Jurkat, Clone E6-1 (cell line): ENCODE measurements at regions not wholly inside any gene's neighbourhood (a gene's known extent, or its start where the extent isn't known, plus 50 kb on each side); places are given as distances from the start of the nearest gene placed in this dataset.
"Not testable (repeated sequence)": the region's sequence is repeated elsewhere in the genome, so short reads cannot be mapped to it uniquely, and the experiment has no call there.

Source experiments
- DNase-seq: peaks from one replicate; pipeline ENCODE4 v3.0.0-alpha.2; 2011; ENCODE audit warnings: low read depth, low spot score
- H3K4me3 ChIP-seq: 2 replicates; pipeline ENCODE4 v1.5.1; 2011; ENCODE audit warnings: mild to moderate bottlenecking, low read length, control low read depth, moderate library complexity

GRCh38 chr7:68125168-68125567, 1128.5 kb downstream of the TYW1 start:
- no peak for DNase-seq
- no peak overlapping the region for H3K4me3 ChIP-seq

GRCh38 chr7:68133045-68133444, 1136.4 kb downstream of the TYW1 start:
- no peak overlapping the region for H3K4me3 ChIP-seq
- DNase-seq, result no peak

- H3K4me3 ChIP-seq, result no peak overlapping the region
- no peak for DNase-seq
Observed at GRCh38 chr7:68143345-68143744, 1146.7 kb downstream of the TYW1 start.

- H3K4me3 ChIP-seq, result no peak overlapping the region
- DNase-seq, result no peak
Observed at GRCh38 chr7:68146983-68147382, 1150.3 kb downstream of the TYW1 start.

GRCh38 chr7:68147614-68148238, 1151.1 kb downstream of the TYW1 start:
- no peak overlapping the region for H3K4me3 ChIP-seq
- no peak for DNase-seq

GRCh38 chr7:68148440-68148839, 1151.8 kb downstream of the TYW1 start:
- H3K4me3 ChIP-seq, result no peak overlapping the region
- no peak for DNase-seq

GRCh38 chr7:68152205-68152604, 1155.6 kb downstream of the TYW1 start:
- no peak overlapping the region for H3K4me3 ChIP-seq
- no peak for DNase-seq

- no peak for DNase-seq
- no peak overlapping the region for H3K4me3 ChIP-seq
Observed at GRCh38 chr7:68155676-68156075, 1159.0 kb downstream of the TYW1 start.

- no peak overlapping the region for H3K4me3 ChIP-seq
- no peak for DNase-seq
Observed at GRCh38 chr7:68158686-68159295, 1162.2 kb downstream of the TYW1 start.

- no peak overlapping the region for H3K4me3 ChIP-seq
- no peak for DNase-seq
Observed at GRCh38 chr7:68162712-68163111, 1166.1 kb downstream of the TYW1 start.

GRCh38 chr7:68166525-68166924, 1169.9 kb downstream of the TYW1 start:
- H3K4me3 ChIP-seq, result no peak overlapping the region
- DNase-seq, result no peak

- H3K4me3 ChIP-seq, result no peak overlapping the region
- DNase-seq, result no peak
Observed at GRCh38 chr7:68173513-68173912, 1176.9 kb downstream of the TYW1 start.

GRCh38 chr7:68176974-68177373, 1180.3 kb downstream of the TYW1 start:
- H3K4me3 ChIP-seq, result no peak overlapping the region
- no peak for DNase-seq

GRCh38 chr7:68180761-68181160, 1184.1 kb downstream of the TYW1 start:
- no peak overlapping the region for H3K4me3 ChIP-seq
- no peak for DNase-seq

GRCh38 chr7:68183176-68183575, 1186.5 kb downstream of the TYW1 start:
- no peak overlapping the region for H3K4me3 ChIP-seq
- no peak for DNase-seq

GRCh38 chr7:68185631-68186456, 1189.2 kb downstream of the TYW1 start:
- no peak for DNase-seq
- no peak overlapping the region for H3K4me3 ChIP-seq

GRCh38 chr7:68187532-68187931, 1190.9 kb downstream of the TYW1 start:
- no peak overlapping the region for H3K4me3 ChIP-seq
- no peak for DNase-seq

GRCh38 chr7:68192941-68193340, 1196.3 kb downstream of the TYW1 start:
- no peak overlapping the region for H3K4me3 ChIP-seq
- no peak for DNase-seq

- H3K4me3 ChIP-seq, DNase-seq: not testable (repeated sequence)
Observed at GRCh38 chr7:68195642-68196041, 1199.0 kb downstream of the TYW1 start.

GRCh38 chr7:68200051-68200670, 1203.5 kb downstream of the TYW1 start:
- no peak overlapping the region for H3K4me3 ChIP-seq
- no peak for DNase-seq
